ENCODE measurements at regions not wholly inside any gene's neighbourhood (a gene's known extent, or its start where the extent isn't known, plus 50 kb on each side); places are given as distances from the start of the nearest gene placed in this dataset.

- DNase-seq (ENCODE audit: extremely low spot score, insufficient read length, low read depth) (no peak), FAIRE-seq (no peak)
Measured at GRCh38 chr4:56243107-56243506, 144.2 kb downstream of the AASDH start.

GRCh38 chr4:56241500-56241899 lies 145.8 kb downstream of the AASDH start:
- DNase-seq (ENCODE audit: extremely low spot score, insufficient read length, low read depth) (no peak), FAIRE-seq (no peak)

- no peak for DNase-seq (ENCODE audit: extremely low spot score, insufficient read length, low read depth)
- FAIRE-seq, result no peak
Measured at GRCh38 chr4:56240554-56241174, 146.6 kb downstream of the AASDH start.

- FAIRE-seq (no peak), DNase-seq (ENCODE audit: extremely low spot score, insufficient read length, low read depth) (no peak)
Measured at GRCh38 chr4:56238251-56238650, 149.0 kb downstream of the AASDH start.

GRCh38 chr4:56235725-56236124 lies 151.6 kb downstream of the AASDH start:
- DNase-seq (ENCODE audit: extremely low spot score, insufficient read length, low read depth) (no peak), FAIRE-seq (no peak)

- DNase-seq (ENCODE audit: extremely low spot score, insufficient read length, low read depth), result no peak
- no peak for FAIRE-seq
Measured at GRCh38 chr4:56235011-56235410, 152.3 kb downstream of the AASDH start.

- FAIRE-seq (no peak), DNase-seq (ENCODE audit: extremely low spot score, insufficient read length, low read depth) (no peak)
Measured at GRCh38 chr4:56234098-56234497, 153.2 kb downstream of the AASDH start.

GRCh38 chr4:56231410-56231809 lies 155.9 kb downstream of the AASDH start:
- no peak for DNase-seq (ENCODE audit: extremely low spot score, insufficient read length, low read depth)
- no peak for FAIRE-seq

- DNase-seq (ENCODE audit: extremely low spot score, insufficient read length, low read depth), result no peak
- FAIRE-seq, result no peak
Measured at GRCh38 chr4:56229947-56230346, 157.3 kb downstream of the AASDH start.

- FAIRE-seq, result no peak
Measured at GRCh38 chr4:56227301-56227835, 159.9 kb downstream of the AASDH start.

GRCh38 chr4:56226579-56226978 lies 160.7 kb downstream of the AASDH start:
- no peak for FAIRE-seq
- no peak for DNase-seq (ENCODE audit: extremely low spot score, insufficient read length, low read depth)

More at GRCh38 chr4:56227301-56227835, 159.9 kb downstream of the AASDH start:
- DNase-seq (ENCODE audit: extremely low spot score, insufficient read length, low read depth), result no peak

GRCh38 chr4:56224641-56225040 lies 162.7 kb downstream of the AASDH start:
- DNase-seq (ENCODE audit: extremely low spot score, insufficient read length, low read depth) (no peak), FAIRE-seq (no peak)

GRCh38 chr4:56222514-56222913 lies 164.8 kb downstream of the AASDH start:
- DNase-seq (ENCODE audit: extremely low spot score, insufficient read length, low read depth) (no peak), FAIRE-seq (no peak)

- no peak for DNase-seq (ENCODE audit: extremely low spot score, insufficient read length, low read depth)
- FAIRE-seq, result no peak
Measured at GRCh38 chr4:56220261-56220660, 167.0 kb downstream of the AASDH start.

GRCh38 chr4:56219447-56219846 lies 167.8 kb downstream of the AASDH start:
- FAIRE-seq (no peak), DNase-seq (ENCODE audit: extremely low spot score, insufficient read length, low read depth) (no peak)

GRCh38 chr4:56218230-56218895 lies 168.9 kb downstream of the AASDH start:
- FAIRE-seq (no peak), DNase-seq (ENCODE audit: extremely low spot score, insufficient read length, low read depth) (no peak)

GRCh38 chr4:56217343-56217890 lies 169.9 kb downstream of the AASDH start:
- DNase-seq (ENCODE audit: extremely low spot score, insufficient read length, low read depth) (no peak), FAIRE-seq (no peak)

GRCh38 chr4:56215901-56216300 lies 171.4 kb downstream of the AASDH start:
- DNase-seq (ENCODE audit: extremely low spot score, insufficient read length, low read depth), result no peak
- FAIRE-seq, result no peak

- FAIRE-seq (no peak), DNase-seq (ENCODE audit: extremely low spot score, insufficient read length, low read depth) (no peak)
Measured at GRCh38 chr4:56215141-56215783, 172.0 kb downstream of the AASDH start.

- DNase-seq (ENCODE audit: extremely low spot score, insufficient read length, low read depth) (no peak), FAIRE-seq (no peak)
Measured at GRCh38 chr4:56213543-56213942, 173.7 kb downstream of the AASDH start.

GRCh38 chr4:56212774-56213173 lies 174.5 kb downstream of the AASDH start:
- no peak for FAIRE-seq

More at GRCh38 chr4:56212774-56213173, 174.5 kb downstream of the AASDH start:
- DNase-seq (ENCODE audit: extremely low spot score, insufficient read length, low read depth), result no peak

All from GM18507 (cell line).